Body of pancreas (tissue), 4 donors: ENCODE measurements at regions not wholly inside any gene's neighbourhood (a gene's known extent, or its start where the extent isn't known, plus 50 kb on each side); places are given as distances from the start of the nearest gene placed in this dataset.
"Not testable (repeated sequence)": the region's sequence is repeated elsewhere in the genome, so short reads cannot be mapped to it uniquely, and the experiment has no call there.

ENCODE experiments used
- CTCF ChIP-seq, 7 experiments: fragments of 450-650 bp in 4 of 7; fragments of 200-600 bp in 3 of 7; sonication (generic) in 3 of 7; IDR thresholded peaks; one replicate each; pipeline ENCODE4 v1.5.1; 2016 to 2019; ENCODE audit warnings: antibody characterized with exemption in 7 of 7
- POLR2A ChIP-seq, 3 donors: fragments of 450-650 bp; IDR thresholded peaks; one replicate each; pipeline ENCODE4 v1.6.1; 2016; ENCODE audit warnings: antibody characterized with exemption in 3 of 3, mild to moderate bottlenecking in 2 of 3

GRCh38 chr21:9592591-9592990 is 928.8 kb upstream of the TPTE start:
- TF ChIP-seq CTCF, POLR2A (IDR thresholded peaks at IDR 0.05): not testable (repeated sequence)
